ENCODE measurements at regions not wholly inside any gene's neighbourhood (a gene's known extent, or its start where the extent isn't known, plus 50 kb on each side); places are given as distances from the start of the nearest gene placed in this dataset.

- no peak for TF ChIP-seq POLR2A (IDR thresholded peaks at IDR 0.05)
- no peak for TF ChIP-seq CTCF (IDR thresholded peaks at IDR 0.05)
These were observed 184.6 kb upstream of the PRDM1 start for GRCh38 chr6:105901583-105901982.
